Right lobe of liver (tissue), 6 donors: ENCODE measurements at regions not wholly inside any gene's neighbourhood (a gene's known extent, or its start where the extent isn't known, plus 50 kb on each side); places are given as distances from the start of the nearest gene placed in this dataset.

Experiments used
- ATAC-seq, 4 donors: fragments of 200-7000 bp; cut with Tn5 transposase; one replicate each; pipeline ENCODE4 v1.9.1; 2020; ENCODE audit warnings: mild to moderate bottlenecking in 4 of 4, moderate library complexity in 4 of 4
- DNase-seq, 3 donors: peaks; one replicate each; pipeline ENCODE4 v3.0.0-alpha.2; 2020
- H3K27ac ChIP-seq, 3 donors: fragments of 200-600 bp; one replicate each; pipeline ENCODE4 v1.8.0; 2022
- H3K27me3 ChIP-seq, 2 donors: fragments of 200-600 bp; one replicate each; pipeline ENCODE4 v1.8.0; 2022
- H3K36me3 ChIP-seq, 4 donors: fragments of 200-600 bp; sonication (generic) in 1 of 4; one replicate each; pipeline versions ENCODE4 v1.5.1 to v1.8.0; 2017 to 2022; ENCODE audit warnings: control low read depth in 1 of 4
- H3K4me1 ChIP-seq, 4 donors: fragments of 200-600 bp; sonication (generic) in 1 of 4; one replicate each; pipeline versions ENCODE4 v1.5.1 to v1.8.0; 2017 to 2022; ENCODE audit warnings: control low read depth in 1 of 4
- H3K4me3 ChIP-seq, 3 donors: fragments of 200-600 bp; one replicate each; pipeline ENCODE4 v1.8.0; 2022
- H3K9me3 ChIP-seq, 4 donors: fragments of 200-600 bp; sonication (generic) in 1 of 4; one replicate each; pipeline versions ENCODE4 v1.5.1 to v1.8.0; 2017 to 2022; ENCODE audit warnings: control low read depth in 1 of 4
- POLR2A ChIP-seq: fragments of 450-650 bp; IDR thresholded peaks from one replicate; pipeline ENCODE4 v1.6.1; 2017; ENCODE audit warnings: antibody characterized with exemption, mild to moderate bottlenecking
- WGBS: methylation state at CpG from one replicate; pipeline ENCODE4 v1.1.6; 2018; ENCODE audit warnings: low coverage, low lambda C conversion rate; ENCODE audit not compliant: insufficient coverage; ENCODE audit errors: missing lambda C conversion rate; 5-methylcytosine and 5-hydroxymethylcytosine counted together
- intact Hi-C, 2 donors: fragments of 100-400 bp; cut with DNase I; formaldehyde crosslinking; loops; one replicate each; pipeline versions ENCODE4 v1.11.2 to v1.14.1; 2022
- TF ChIP-seq, protein P1 (sequence below), 4 donors: fragments of 200-600 bp in 3 of 4; fragments of 450-650 bp in 1 of 4; IDR thresholded peaks; one replicate each; pipeline versions ENCODE4 v1.5.1 to v1.8.0; 2016 to 2022; ENCODE audit warnings: antibody characterized with exemption in 4 of 4, mild to moderate bottlenecking in 2 of 4
- donor health status: DM: no; HTN: yes; CAD: no.
- donor health status: DM: no; HTN: no; CAD: no.
- donor health status: DM: no; HTN: no; CAD: no.
- donor health status: DM: no; HTN: yes; CAD: no.
- donor health status: DM: no; HTN: yes; CAD: no.

DNA sequence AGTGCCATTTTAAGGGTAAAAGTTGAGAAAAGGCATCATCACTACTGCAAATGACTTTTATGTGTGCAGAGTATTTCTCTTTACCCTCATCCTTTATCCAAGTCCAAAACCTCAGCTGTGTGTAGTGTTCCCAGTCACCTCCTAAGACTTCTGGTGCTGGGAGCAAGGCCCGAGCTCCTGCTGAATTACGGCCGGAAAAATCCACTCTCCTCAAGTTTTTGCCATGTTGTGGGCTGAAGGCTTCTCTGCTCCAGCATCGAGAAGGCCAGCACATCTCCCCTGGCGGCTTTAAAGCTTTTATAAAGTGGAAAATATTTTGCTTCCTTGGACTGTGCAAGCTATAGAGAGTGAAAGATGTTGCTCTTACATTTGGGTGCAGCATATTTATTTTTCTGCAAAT is 153.2 kb upstream of the THBS2 start:
- no peak for DNase-seq
- intact Hi-C loops, result no loop called here
- Histone ChIP-seq H3K9me3 (no peaks in the 10 kb centered on the region), H3K27ac (no peak overlapping the region), H3K4me3 (no peak overlapping the region), H3K27me3 (no peaks in the 10 kb centered on the region), H3K36me3 (no peaks in the 10 kb centered on the region), H3K4me1 (no peaks in the 10 kb centered on the region)
- WGBS, result 67% methylated on average over 5 of the region's 5 CpGs
- no peak for ATAC-seq
- TF ChIP-seq POLR2A, result no peak
- TF ChIP-seq, protein P1, sequence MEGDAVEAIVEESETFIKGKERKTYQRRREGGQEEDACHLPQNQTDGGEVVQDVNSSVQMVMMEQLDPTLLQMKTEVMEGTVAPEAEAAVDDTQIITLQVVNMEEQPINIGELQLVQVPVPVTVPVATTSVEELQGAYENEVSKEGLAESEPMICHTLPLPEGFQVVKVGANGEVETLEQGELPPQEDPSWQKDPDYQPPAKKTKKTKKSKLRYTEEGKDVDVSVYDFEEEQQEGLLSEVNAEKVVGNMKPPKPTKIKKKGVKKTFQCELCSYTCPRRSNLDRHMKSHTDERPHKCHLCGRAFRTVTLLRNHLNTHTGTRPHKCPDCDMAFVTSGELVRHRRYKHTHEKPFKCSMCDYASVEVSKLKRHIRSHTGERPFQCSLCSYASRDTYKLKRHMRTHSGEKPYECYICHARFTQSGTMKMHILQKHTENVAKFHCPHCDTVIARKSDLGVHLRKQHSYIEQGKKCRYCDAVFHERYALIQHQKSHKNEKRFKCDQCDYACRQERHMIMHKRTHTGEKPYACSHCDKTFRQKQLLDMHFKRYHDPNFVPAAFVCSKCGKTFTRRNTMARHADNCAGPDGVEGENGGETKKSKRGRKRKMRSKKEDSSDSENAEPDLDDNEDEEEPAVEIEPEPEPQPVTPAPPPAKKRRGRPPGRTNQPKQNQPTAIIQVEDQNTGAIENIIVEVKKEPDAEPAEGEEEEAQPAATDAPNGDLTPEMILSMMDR (IDR thresholded peaks at IDR 0.05), result no peak

DNA sequence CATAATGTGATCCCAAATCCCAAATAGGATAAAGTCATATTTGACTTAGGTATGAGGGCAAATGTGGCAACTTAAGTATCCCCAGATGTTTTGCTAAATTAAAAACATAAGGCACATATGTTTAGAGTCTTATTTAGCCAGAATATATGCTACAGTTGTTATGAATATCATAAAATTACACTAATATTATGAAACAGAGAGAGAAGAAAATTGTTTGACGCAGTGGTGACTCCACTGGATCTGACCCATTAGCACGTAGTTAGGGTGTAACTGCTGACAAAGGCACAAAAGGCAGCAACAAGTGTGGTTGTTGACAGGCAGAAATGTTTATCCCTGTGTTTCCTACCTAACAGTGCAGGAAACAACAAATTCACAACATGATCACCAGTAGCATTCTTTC is 152.4 kb upstream of the THBS2 start:
- DNase-seq (no peak), ATAC-seq (no peak)
- intact Hi-C loops, result no loop called here
- H3K36me3 ChIP-seq, result no peaks in the 10 kb centered on the region
- no peak overlapping the region for H3K27ac ChIP-seq
- no peak overlapping the region for H3K4me3 ChIP-seq
- no peaks in the 10 kb centered on the region for H3K9me3 ChIP-seq
- no peaks in the 10 kb centered on the region for H3K27me3 ChIP-seq
- WGBS, result 82% methylated on average over 2 of the region's 2 CpGs
- H3K4me1 ChIP-seq, result no peaks in the 10 kb centered on the region
- TF ChIP-seq, protein P1 (IDR thresholded peaks at IDR 0.05), result no peak
- no peak for TF ChIP-seq POLR2A

DNA sequence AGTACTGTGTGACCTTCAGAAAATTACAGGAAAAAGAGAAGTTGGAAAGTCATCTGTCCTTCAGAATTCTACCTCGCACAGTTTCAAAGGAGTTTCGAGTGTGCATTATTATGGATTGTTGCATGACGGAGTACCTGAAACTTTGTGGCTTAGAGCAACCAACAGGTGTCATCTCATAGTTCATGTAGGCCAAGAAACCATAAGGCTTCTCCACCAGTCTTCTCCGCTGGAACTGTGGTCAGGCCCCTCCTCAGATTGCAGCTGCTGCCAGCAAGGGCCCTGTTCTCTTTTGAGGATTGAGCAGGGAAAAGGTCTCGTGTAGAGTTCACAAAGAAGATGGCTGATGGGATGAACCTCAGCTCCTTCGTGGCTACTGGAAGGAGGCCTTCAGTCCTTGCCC is 151.2 kb upstream of the THBS2 start:
- TF ChIP-seq POLR2A, result no peak
- TF ChIP-seq, protein P1 (IDR thresholded peaks at IDR 0.05), result no peak
- DNase-seq (no peak), ATAC-seq (no peak)
- intact Hi-C loops, result no loop called here
- H3K36me3 ChIP-seq, result no peaks in the 10 kb centered on the region
- 73% methylated on average over 4 of the region's 6 CpGs for WGBS
- no peaks in the 10 kb centered on the region for H3K9me3 ChIP-seq
- no peaks in the 10 kb centered on the region for H3K27me3 ChIP-seq
- no peak overlapping the region for H3K27ac ChIP-seq
- no peaks in the 10 kb centered on the region for H3K4me1 ChIP-seq
- H3K4me3 ChIP-seq, result no peak overlapping the region

DNA sequence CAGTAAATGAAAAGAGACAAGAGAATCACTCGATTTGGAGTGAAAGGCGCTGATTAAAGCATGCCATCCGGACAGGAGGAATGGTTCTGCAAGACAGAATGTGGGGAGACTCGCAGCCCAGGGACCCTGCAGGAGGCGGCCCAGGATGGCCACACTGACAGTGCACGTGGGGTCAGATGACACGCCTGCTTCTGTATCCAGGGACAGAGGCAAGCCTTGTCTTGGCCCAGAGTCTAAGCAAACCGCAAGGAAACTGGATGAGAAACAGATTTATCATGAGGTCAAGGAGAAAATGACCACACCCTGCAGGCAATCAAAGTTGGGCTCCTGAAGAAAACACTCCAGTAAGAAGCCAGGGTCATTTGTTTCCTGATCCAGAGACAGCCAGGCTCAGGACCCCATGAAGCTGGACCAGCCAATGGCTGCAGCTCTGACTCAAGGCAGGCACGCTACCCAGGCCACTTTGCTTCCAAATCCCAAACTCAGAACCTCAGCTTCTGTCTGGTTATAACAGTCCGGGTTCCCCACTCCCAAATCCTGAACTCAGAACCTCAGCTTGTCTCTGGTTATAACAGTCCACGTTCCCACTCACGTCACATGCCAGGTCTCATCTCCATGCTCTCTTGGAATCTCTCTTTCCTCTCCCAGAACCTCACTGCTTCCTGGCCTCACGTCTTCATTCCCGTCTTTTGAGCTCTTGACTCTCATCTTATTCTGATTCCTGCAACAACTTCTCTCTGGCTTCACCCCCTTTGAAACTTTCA is 144.9 kb upstream of the THBS2 start:
- TF ChIP-seq, protein P1 (IDR thresholded peaks at IDR 0.05), result no peak
- TF ChIP-seq POLR2A, result no peak
- no peak overlapping the region for H3K27ac ChIP-seq
- H3K36me3 ChIP-seq, result no peaks in the 10 kb centered on the region
- H3K4me3 ChIP-seq, result no peak overlapping the region
- H3K9me3 ChIP-seq, result no peaks in the 10 kb centered on the region
- H3K4me1 ChIP-seq, result no peaks in the 10 kb centered on the region
- no peaks in the 10 kb centered on the region for H3K27me3 ChIP-seq
- DNase-seq (no peak), ATAC-seq (no peak)
- 60% methylated on average over 10 of the region's 14 CpGs for WGBS
- intact Hi-C loops, result no loop called here
